ENCODE measurements at regions not wholly inside any gene's neighbourhood (a gene's known extent, or its start where the extent isn't known, plus 50 kb on each side); places are given as distances from the start of the nearest gene placed in this dataset.
"Not testable (repeated sequence)": the region's sequence is repeated elsewhere in the genome, so short reads cannot be mapped to it uniquely, and the experiment has no call there.

- DNase-seq = no peak
These were observed 80.8 kb upstream of the SLC8A3 start for GRCh38 chr14:70269582-70269981.

DNA sequence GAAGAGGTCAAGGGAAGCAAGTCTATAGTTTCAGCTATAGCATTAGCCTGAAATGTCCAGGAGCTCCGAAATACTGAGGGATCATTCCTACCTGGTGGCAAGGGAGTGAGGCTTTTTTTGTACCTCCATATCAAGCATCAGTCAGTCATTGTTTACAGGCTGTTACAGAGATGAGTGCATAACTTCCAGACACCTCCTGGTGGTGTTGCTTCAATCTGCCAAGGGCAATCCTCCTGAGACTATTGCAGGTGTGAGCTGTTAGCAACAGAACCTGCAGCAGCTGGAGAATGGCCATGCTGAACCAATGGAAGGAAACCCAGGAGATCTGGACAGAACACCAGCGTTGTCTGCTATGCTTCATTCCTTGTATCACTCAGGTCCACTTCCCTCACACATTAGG is 80.0 kb upstream of the SLC8A3 start:
- DNase-seq = no peak

DNA sequence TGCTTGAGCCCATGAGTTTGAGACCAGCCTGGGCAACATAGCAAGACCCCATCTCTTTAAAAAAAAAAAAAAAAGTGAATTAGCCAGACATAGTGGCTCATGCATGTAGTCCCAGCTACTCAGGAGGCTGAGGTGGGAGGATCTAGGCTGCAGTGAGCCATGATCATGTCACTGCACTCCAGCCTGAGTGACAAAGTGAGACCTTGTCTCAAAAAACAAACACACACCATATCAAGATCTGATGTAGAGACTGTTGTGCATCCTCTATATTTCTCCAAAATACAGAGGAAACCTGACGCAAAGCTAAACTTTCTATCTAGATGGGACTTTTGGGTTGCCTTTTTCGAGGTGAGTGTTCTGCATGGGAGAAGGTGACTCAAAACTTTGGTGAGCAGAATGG is 77.4 kb upstream of the SLC8A3 start:
- DNase-seq = no peak

DNA sequence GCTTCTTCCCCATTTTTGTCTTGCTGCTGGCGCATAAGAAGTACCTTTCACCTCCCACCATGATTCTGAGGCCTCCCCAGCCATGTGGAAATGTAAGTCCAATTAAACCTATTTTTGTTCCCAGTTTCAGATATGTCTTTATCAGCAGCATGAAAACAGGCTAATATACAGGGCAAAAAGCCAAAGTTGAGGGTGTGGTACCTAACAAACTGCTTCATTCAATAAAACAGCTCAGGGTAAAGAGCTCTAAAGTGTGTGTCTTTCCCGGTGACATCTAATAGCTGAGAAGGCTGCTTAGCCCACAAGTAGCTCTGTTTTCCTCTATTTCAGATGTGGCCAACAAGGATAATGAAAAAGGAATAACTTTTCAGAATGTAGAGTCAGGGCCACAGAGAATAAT is 76.7 kb upstream of the SLC8A3 start:
- no peak for DNase-seq

- no peak for DNase-seq
These were observed 70.7 kb upstream of the SLC8A3 start for GRCh38 chr14:70259420-70259819.

- DNase-seq = peak; percentile 54
These were observed 68.8 kb upstream of the SLC8A3 start for GRCh38 chr14:70257526-70257925.

DNA sequence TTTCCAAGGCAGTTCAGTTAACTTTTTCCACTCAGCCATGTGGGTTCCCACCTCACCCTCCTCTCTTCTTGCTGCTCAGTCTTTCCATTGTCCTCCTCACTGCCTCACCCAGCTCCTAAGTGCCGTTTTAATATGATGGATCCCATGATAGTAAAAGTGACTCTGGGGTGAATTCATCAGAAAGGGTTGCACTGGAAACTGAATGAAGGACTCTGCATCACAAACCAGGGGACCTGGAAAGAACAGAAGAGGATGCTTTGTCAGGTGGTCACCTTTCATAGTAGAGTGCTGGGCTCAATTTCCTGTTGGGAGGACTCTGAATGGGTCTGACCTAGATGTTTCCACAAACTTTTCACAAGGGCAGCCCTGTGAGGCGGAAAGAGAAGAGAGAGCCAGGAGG is 67.8 kb upstream of the SLC8A3 start:
- no peak for DNase-seq

DNA sequence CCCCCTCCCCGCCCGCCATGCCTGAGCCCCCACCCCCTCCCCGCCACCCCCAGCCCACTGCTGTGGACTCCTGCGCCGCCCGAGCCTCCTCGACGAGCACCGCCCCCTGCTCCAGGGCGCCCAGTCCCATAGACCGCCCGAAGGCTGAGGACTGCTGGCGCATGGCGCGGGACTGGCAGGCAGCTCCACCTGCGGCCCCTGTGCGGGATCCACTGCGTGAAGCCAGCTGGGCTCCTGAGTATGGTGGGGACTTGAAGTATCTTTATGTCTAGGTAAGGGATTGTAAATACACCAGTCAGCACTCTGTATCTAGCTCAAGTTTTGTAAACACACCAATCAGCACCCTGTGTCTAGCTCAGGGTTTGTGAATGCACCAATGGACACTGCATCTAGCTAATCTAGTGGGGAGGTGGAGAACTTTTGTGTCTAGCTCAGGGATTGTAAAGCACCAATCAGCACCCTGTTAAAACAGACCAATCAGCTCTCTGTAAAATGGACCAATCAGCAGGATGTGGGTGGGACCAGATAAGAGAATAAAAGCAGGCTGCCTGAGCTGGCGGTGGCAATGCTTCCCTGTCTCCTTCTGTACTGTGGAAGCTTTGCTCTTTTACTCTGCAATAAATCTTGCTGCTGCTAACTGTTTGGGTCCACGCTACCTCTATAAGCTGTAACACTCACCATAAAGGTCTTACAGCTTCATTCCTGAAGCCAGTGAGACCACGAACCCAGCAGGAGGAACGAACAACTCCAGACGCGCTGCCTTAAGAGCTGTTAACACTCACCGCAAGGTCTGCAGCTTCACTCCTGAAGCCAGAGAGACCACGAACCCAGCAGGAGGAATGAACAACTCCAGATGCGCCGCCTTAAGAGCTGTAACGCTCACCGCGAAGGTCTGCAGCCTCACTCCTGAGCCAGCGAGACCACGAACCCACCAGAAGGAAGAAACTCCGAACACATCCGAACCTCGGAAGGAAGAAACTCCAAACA is 66.6 kb upstream of the SLC8A3 start:
- DNase-seq = peak; percentile 31

DNA sequence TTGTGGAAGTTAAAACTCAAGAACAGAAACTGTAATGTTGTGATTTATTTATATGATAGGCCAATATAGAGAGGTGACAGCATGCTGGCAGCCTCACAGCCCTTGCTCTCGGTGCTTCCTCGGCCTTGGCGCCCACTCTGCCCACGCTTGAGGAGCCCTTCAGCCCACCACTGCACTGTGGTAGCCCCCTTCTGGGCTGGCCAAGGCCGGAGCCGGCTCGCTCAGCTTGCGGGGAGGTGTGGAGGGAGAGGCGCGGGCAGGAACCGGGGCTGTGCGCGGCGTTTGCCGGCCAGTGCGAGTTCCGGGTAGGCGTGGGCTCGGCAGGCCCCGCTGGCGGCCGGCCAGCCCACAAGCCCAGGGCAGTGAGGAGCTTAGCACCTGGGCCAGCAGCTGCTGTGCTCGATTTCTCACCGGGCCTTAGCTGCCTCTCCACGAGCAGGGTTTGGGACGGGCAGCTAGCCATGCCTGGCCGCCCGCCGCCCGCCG is 65.8 kb upstream of the SLC8A3 start:
- DNase-seq = peak; percentile 13

- DNase-seq = not testable (repeated sequence)
These were observed 64.8 kb upstream of the SLC8A3 start for GRCh38 chr14:70253547-70253946.

GRCh38 chr14:70245026-70245425 is 56.3 kb upstream of the SLC8A3 start:
- no peak for DNase-seq

DNA sequence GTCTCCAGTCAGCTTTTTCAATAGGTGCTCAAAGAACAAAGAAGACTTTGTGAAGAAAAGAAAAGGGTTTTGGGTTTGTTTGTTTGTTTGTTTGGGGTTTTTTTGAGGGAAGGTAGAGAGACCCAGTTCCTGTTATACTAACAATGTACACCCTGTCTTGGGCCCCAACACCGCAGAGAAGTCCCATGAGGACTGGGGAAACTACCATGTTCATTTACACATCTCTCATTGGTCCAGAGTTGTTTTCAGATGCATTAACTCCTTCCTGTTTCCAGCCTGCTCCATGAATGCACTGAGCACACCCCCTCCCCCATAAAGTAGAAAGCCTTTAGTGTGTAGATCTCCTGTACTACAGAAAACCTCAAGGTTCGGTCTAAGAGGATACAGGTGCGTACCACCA is 51.1 kb upstream of the SLC8A3 start:
- DNase-seq = no peak

GRCh38 chr14:70238635-70239034 is 49.9 kb upstream of the SLC8A3 start:
- not testable (repeated sequence) for DNase-seq
